Transverse colon (tissue), 3 donors: ENCODE measurements at regions not wholly inside any gene's neighbourhood (a gene's known extent, or its start where the extent isn't known, plus 50 kb on each side); places are given as distances from the start of the nearest gene placed in this dataset.

Source experiments
- CTCF ChIP-seq, 5 experiments: fragments of 200-600 bp in 3 of 5; fragments of 450-650 bp in 2 of 5; sonication (generic) in 3 of 5; IDR thresholded peaks; 1 replicate in 2 of 5; 2 replicates in 3 of 5; pipeline ENCODE4 v1.5.1; 2016 to 2017; ENCODE audit warnings: antibody characterized with exemption in 5 of 5, inconsistent platforms in 3 of 5, mild to moderate bottlenecking in 2 of 5, moderate library complexity in 1 of 5
- POLR2A ChIP-seq: fragments of 450-650 bp; IDR thresholded peaks from one replicate; pipeline ENCODE4 v1.6.1; 2016; ENCODE audit warnings: antibody characterized with exemption, mild to moderate bottlenecking, moderate library complexity

GRCh38 chr4:176849076-176849475, 56.4 kb upstream of the VEGFC start:
- TF ChIP-seq POLR2A (no peak), CTCF (IDR thresholded peaks at IDR 0.05) (no peak)
